ENCODE measurements at regions not wholly inside any gene's neighbourhood (a gene's known extent, or its start where the extent isn't known, plus 50 kb on each side); places are given as distances from the start of the nearest gene placed in this dataset.

- TF ChIP-seq, protein P1, sequence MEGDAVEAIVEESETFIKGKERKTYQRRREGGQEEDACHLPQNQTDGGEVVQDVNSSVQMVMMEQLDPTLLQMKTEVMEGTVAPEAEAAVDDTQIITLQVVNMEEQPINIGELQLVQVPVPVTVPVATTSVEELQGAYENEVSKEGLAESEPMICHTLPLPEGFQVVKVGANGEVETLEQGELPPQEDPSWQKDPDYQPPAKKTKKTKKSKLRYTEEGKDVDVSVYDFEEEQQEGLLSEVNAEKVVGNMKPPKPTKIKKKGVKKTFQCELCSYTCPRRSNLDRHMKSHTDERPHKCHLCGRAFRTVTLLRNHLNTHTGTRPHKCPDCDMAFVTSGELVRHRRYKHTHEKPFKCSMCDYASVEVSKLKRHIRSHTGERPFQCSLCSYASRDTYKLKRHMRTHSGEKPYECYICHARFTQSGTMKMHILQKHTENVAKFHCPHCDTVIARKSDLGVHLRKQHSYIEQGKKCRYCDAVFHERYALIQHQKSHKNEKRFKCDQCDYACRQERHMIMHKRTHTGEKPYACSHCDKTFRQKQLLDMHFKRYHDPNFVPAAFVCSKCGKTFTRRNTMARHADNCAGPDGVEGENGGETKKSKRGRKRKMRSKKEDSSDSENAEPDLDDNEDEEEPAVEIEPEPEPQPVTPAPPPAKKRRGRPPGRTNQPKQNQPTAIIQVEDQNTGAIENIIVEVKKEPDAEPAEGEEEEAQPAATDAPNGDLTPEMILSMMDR (IDR thresholded peaks at IDR 0.05): no peak
- no peak for TF ChIP-seq REST (IDR thresholded peaks at IDR 0.05; ENCODE audit: insufficient read depth in 1 of 2, low read depth in 2 of 2, low read length in 1 of 2)
- TF ChIP-seq SIN3A (IDR thresholded peaks at IDR 0.05; ENCODE audit: borderline replicate concordance, insufficient read depth, low read depth, low read length): no peak
Measured at GRCh38 chr2:22420076-22420475, 964.9 kb upstream of the KLHL29 start.

All from Panc1 (cell line).